NCI-H345 treated with DMSO at 0.1 percent for 48 hours (cell line): ENCODE measurements at regions not wholly inside any gene's neighbourhood (a gene's known extent, or its start where the extent isn't known, plus 50 kb on each side); places are given as distances from the start of the nearest gene placed in this dataset.

Experiments
- DNase-seq: peaks from one replicate; lab custom pipeline; 2025; ENCODE audit not compliant: unreplicated experiment; lab: John Stamatoyannopoulos, UW

DNA sequence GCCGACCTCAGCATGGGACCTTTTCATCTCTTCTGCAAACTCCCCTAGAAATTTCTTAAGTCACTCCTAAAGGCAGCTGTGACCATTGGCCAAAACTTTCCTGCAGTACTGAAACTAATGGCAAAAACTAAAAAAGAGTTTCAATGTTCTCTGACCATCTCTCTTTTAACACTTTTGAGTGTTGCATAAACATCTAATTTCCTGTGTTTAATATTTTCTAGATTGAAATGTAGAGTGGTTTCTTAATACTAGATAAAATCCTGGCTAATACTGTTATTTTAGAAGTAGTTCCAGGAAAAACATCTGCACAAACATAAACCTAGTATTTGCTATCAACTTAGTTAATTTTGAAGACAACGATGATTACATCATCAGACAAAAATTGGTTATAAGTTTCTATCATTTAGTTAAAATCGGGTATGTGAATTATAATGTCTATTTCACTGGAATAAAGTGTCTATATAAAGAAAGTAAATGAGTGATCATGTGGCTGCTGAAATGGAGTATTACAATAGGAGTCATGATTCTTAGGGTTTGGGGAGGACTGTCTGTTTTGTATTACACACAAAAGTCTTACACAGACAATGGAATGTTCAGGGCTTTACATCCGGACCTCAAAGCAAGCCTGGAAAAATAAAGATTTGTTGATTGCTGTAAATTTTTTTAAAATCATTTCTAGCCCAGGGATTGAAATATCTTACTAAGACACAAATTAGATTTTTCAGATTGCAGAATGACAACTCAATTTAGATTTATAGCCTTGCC lies 1323.4 kb downstream of the C4orf33 start:
- no peak for DNase-seq

DNA sequence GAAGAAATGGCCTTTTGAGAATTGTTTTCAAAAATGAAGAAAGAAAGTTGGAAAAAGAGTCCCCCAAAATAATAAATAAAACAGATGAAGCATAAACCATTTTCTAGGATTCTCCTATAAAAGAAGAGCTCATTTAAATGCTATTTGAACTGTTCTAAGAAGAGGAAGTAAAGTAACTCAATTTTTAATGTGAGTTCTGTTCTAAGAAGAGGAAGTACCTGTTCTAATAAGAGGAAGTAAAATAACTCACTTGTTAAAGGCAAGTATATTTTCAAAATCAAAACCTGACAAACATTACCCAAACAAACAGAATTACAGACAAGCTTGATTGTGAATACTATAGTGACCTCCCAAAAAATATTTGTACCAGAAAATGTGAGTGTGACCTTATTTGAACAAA lies 1326.3 kb downstream of the C4orf33 start:
- DNase-seq, result no peak

- no peak for DNase-seq
These were observed 1328.3 kb downstream of the C4orf33 start for GRCh38 chr4:130424211-130424610.

- DNase-seq, result no peak
These were observed 1336.3 kb downstream of the C4orf33 start for GRCh38 chr4:130432289-130432688.

DNA sequence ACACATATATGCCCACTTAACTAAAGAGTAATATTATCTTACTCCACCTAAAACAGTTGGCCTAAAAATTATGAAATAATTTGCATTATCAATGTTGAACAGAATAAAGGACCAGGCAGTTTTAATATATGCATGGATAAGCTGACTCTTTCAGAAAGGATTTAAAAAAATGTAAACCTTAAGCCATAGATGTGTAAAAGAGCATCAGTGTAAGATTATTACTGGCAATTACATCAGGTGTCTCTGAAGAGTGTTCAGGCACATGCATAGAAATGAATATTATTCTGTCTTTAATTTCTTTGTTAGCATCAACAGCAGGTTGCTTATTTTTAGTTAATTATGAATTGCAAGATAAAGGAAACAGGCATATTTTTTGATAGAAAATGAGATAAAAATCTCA lies 1353.8 kb downstream of the C4orf33 start:
- DNase-seq, result no peak

DNA sequence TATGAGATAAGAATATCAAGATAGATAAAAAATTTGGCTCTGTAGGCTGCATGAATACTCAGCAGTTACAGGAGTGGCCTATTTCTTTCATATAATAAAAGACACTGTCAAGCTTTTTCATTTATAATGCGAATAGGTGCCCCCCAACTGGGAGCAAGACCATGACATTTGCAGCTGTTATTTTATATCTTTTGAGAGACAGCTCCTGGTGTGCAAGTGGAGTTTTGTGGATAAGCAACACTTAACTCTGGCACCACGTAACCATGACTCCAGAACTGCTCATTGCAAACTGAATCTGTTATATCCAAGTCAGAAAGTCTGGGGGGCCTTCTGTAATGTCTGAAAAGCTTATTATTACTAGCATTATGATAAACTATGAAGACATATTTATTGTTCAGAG lies 1372.4 kb downstream of the C4orf33 start:
- DNase-seq, result peak; percentile 12

DNA sequence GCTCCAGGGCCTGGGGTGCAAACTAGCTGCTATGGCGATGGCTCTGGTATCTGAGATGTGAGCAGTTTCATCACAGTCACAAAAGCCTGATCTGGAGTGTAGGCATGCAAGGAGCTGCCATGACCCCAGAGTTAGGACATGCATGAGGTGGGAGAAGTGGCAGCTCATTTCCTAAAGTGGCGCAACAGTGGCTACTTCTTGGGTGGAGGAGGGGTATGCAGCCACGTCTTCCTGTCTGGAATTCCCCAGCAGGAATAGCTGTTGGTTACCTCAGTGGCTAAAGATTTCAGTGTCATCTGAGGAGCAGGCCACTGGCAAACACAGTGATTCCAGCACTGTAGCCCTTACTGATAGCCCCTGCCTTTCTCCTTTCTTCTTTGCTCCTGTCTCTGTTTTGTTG lies 1382.5 kb downstream of the C4orf33 start:
- DNase-seq, result no peak

DNA sequence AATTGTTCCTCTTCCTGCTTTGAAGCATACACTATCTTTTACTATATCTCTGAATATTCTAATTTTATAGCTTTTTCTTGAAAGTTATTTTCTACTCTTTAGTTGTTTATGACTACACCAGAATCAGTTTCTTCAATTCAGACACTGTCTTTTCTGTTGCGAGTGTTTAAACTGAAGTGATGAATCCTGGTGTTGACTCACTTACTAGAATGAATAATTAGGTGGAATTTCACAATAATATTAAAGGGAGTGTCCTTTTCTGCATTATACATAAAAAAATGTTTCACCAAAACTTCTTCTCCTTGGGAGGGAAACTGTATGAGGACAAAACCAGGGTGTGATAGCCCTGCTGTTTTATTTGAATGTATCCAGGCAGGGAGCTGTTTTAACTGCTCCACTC lies 1383.1 kb downstream of the C4orf33 start:
- no peak for DNase-seq

DNA sequence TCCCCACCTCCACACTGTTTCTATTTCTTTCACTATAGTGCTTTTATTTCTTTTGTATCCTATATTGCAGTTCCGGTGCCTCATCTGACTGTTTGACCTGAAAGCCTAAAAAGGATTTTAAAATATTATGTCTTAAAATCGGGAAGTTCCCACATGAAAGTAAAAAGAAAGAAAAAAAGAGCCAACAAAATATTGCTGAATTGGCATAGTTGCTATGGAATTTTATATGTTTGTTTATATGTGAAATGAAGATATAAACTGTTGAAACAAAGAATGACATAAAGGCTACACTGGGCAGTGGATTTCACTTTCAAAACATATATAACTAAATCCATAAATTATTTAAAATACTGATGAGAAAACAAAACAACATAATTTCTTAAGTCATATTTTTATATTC lies 1383.7 kb downstream of the C4orf33 start:
- DNase-seq, result no peak

DNA sequence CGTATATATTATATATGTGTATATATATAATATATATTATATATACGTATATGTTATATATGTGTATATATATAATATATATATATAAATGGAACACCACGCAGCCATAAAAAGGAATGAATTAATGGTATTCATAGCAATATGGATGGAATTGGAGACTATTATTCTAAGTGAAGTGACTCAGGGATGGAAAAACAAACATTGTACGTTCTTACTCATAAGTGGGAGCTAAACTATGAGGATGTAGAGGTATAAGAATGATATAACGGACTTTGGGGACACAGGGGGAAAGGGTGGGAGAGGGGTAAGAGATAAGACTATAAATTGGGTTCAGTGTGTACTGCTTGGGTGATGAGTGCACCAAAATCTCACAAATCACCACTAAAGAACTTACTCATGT lies 1388.9 kb downstream of the C4orf33 start:
- DNase-seq, result no peak

GRCh38 chr4:130485371-130485770 lies 1389.4 kb downstream of the C4orf33 start:
- no peak for DNase-seq

- no peak for DNase-seq
These were observed 1390.2 kb downstream of the C4orf33 start for GRCh38 chr4:130486186-130486585.

DNA sequence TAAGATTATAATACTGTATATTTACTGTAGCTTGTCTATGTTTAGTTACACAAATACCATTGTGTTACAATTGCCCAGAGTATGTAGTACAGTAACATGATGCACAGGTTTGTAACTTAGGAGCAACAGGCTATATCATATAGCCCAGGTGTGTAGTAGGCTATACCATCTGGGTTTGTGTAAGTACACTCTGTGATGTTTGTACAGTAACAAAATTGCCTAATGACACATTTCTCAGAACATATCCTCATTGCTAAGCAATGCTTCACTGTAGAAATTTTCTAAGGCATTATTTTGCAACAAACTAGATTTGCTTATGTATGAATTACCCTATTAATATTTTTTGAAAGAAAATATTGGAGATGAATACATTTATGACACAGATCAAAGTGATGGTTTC lies 1390.9 kb downstream of the C4orf33 start:
- no peak for DNase-seq

- DNase-seq, result no peak
These were observed 1414.7 kb downstream of the C4orf33 start for GRCh38 chr4:130510661-130511060.

DNA sequence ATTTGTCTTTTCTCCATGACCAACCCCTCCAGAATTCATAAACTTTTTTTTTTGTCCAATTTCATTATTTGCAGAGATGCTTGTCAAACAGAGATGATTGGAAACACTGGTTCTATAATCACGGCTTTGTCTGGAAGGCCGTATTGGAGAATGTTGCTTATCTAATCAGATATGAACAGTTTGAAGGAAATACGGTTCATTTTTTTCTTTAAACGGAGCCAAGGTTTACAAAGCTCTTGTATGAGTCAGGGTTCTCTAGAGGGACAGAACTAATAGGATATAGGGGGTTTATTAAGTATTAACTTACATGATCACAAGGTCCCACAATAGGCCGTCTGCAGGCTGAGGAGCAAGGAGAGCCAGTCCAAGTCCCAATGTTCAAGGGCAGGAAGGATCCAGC lies 1415.8 kb downstream of the C4orf33 start:
- DNase-seq, result no peak

GRCh38 chr4:130524057-130524456 lies 1428.1 kb downstream of the C4orf33 start:
- no peak for DNase-seq

- no peak for DNase-seq
These were observed 1434.6 kb downstream of the C4orf33 start for GRCh38 chr4:130530505-130530904.

DNA sequence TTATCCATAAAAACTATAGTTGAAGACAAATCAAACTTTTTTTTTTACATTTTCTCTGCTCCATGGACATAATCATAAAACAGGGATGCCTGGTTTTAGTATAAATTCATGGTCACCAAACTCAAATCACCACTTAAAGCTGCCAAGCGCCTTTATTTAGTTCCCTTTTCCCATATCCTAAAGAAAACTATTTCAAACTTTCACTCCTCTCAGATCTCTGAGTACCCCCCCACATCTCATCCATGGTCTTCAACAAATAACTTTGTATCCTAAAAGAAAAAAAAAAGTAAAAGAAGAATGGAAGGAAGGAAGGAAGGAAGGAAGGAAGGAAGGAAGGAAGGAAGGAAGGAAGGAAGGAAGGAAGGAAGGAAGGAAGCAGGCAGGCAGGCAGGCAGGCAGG lies 1438.7 kb downstream of the C4orf33 start:
- no peak for DNase-seq

DNA sequence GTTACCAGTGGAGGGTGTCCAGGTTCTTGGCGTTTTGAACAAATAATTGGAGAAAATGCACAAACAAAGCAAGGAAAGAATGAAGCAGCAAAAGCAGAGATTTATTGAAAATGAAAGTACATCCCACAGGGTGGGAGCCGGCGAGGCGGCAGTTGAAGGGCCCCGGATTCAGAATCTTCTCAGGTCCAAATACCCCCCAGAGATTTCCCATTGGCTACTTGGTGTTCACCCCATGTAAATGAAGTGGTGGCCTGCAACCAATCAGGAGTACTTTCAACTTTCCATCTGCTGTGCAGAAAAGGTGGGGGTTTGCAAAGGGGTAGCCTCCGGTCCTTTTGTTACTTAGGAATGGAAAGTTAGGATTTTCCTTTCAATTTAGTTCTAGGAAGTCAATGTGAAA lies 1447.0 kb downstream of the C4orf33 start:
- no peak for DNase-seq

DNA sequence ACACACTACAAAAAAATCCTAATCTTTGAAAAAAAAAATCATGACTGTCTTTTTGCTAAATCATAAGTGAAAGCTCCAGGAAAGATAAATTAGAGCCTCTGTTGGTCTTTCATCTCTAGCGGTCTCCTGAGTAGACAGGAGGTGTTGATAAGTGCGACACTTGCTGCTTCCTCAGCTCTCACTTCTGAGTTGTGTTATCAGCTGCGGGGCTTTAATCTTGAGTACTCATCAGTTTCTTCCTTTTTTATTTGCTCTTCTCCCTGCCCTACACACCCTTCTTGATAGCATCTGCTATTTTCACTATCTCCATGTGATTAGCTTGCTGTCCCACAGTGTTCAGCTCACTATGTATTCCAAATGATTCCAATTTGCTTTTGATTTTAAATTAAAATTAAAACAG lies 1449.2 kb downstream of the C4orf33 start:
- no peak for DNase-seq

DNA sequence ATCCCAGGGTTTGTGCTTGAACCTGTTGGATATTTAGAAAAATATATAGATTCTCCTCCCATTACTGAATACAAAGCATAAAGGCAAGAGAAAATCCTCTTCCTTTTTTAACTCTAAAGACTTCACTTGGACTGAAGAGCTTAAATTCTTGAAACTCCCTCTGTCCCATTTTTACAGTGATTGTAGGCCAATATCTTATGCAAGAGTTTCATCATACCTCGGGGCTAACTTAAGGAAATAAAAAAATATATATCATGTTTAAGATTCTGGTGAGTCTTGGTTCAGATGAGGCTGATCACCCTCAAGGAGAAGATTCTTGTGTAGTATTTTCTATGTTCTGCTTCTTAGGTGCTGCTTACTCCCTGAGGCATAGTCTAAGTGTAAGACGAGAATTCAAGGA lies 1449.6 kb downstream of the C4orf33 start:
- no peak for DNase-seq

DNA sequence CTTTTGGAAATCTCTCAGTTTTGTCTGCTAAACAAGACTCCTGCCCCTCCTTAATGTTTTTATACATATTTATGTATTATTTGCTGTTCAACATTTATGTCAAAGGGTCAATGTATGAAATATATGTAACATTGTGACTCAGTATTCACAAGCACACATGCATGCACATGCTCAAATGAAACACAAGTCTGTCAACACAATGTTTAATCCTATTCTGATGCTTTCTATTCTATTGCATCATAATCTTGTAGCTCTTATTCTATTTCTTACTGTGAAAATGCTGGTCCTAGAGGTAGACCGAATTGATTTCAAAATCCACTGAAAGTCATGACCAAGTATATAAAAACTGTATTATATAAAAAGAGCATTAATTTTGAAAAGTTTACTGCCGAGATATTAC lies 1463.3 kb downstream of the C4orf33 start:
- DNase-seq, result no peak

DNA sequence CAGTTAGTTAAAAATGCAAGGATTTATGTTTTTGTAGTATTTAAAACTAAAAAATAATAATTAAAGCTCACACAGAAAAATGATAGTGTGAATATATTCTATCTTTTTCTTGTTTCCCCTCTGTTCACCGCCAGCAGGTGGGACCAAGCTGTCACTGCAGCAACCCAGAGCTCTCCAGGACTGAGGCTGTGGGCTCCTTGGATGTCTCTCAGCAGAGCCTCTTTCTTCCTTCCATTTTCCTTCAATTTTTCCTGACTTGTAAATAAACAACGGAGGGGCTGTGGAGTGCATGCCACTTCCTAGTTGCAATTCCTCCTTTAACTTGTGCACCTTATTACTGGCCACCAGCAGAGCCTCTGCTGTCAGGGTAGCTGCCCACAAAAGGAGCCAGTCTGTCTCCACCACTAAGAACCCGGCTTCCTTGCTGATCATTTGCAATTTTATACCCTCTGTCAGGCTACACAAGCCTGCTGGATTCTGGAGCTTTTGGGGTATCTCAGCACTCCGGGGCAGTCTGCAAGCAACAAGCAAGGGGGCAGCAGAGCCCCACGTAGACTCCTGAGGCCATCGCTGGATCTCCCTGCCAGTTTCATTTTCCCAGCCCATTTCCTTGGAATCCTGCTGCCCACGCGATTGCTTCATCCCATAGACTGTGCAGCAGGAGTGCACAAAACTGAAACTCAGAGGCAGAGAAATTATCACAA lies 1467.4 kb downstream of the C4orf33 start:
- DNase-seq, result peak; percentile 2
